Peyer's patch (tissue), 4 donors: ENCODE measurements at regions not wholly inside any gene's neighbourhood (a gene's known extent, or its start where the extent isn't known, plus 50 kb on each side); places are given as distances from the start of the nearest gene placed in this dataset.

Source experiments
- DNase-seq, 3 donors: peaks; one replicate each; pipeline ENCODE4 v3.0.0-alpha.2; 2017 to 2019
- H3K27ac ChIP-seq, 4 donors: fragments of 200-600 bp; sonication (generic); one replicate each; pipeline ENCODE4 v1.5.1; 2016 to 2019
- H3K27me3 ChIP-seq, 2 donors: fragments of 200-600 bp; sonication (generic); one replicate each; pipeline ENCODE4 v1.5.1; 2019
- H3K36me3 ChIP-seq, 3 donors: fragments of 200-600 bp; sonication (generic); one replicate each; pipeline ENCODE4 v1.5.1; 2016 to 2019
- H3K4me1 ChIP-seq, 4 donors: fragments of 200-600 bp; sonication (generic); one replicate each; pipeline ENCODE4 v1.5.1; 2016 to 2019
- H3K4me3 ChIP-seq, 4 donors: fragments of 200-600 bp; sonication (generic); 1 replicate in 3 of 4; 2 replicates in 1 of 4; pipeline ENCODE4 v1.5.1; 2016 to 2019; ENCODE audit warnings: mild to moderate bottlenecking in 1 of 4
- H3K9me3 ChIP-seq, 4 donors: fragments of 200-600 bp; sonication (generic); one replicate each; pipeline ENCODE4 v1.5.1; 2016 to 2019; ENCODE audit warnings: mild to moderate bottlenecking in 1 of 4
- POLR2A ChIP-seq, 2 donors: fragments of 450-650 bp; IDR thresholded peaks; one replicate each; pipeline ENCODE4 v1.5.1; 2017; ENCODE audit warnings: antibody characterized with exemption in 2 of 2, mild to moderate bottlenecking in 2 of 2, moderate library complexity in 2 of 2
- TF ChIP-seq, protein P1 (sequence below), 6 experiments: fragments of 450-650 bp in 4 of 6; fragments of 200-600 bp in 2 of 6; sonication (generic) in 1 of 6; IDR thresholded peaks; one replicate each; pipeline ENCODE4 v1.5.1; 2017 to 2019; ENCODE audit warnings: antibody characterized with exemption in 6 of 6, mild to moderate bottlenecking in 3 of 6, moderate library complexity in 1 of 6

DNA sequence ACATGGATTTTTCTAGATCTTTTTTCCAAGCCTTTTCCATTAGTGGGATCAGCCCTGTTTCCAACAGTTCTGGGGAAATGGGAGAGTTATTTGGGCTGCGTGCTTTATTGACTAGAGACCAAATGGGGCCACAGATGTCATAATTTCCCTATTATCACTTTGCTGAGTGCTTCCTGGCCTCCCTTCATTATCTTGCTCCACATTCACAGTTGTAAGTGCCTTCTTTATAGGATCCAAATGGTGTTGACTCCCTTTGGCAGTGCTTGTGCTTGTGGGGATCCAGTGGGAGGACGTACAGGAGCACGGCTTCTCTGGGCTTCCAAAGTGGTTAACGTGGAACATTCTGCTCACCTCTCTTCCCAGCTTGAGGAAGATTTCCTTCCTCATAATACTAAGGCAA lies 141.0 kb upstream of the RMST start:
- H3K4me3 ChIP-seq = no peak overlapping the region
- no peaks in the 10 kb centered on the region for H3K27me3 ChIP-seq
- TF ChIP-seq, protein P1, sequence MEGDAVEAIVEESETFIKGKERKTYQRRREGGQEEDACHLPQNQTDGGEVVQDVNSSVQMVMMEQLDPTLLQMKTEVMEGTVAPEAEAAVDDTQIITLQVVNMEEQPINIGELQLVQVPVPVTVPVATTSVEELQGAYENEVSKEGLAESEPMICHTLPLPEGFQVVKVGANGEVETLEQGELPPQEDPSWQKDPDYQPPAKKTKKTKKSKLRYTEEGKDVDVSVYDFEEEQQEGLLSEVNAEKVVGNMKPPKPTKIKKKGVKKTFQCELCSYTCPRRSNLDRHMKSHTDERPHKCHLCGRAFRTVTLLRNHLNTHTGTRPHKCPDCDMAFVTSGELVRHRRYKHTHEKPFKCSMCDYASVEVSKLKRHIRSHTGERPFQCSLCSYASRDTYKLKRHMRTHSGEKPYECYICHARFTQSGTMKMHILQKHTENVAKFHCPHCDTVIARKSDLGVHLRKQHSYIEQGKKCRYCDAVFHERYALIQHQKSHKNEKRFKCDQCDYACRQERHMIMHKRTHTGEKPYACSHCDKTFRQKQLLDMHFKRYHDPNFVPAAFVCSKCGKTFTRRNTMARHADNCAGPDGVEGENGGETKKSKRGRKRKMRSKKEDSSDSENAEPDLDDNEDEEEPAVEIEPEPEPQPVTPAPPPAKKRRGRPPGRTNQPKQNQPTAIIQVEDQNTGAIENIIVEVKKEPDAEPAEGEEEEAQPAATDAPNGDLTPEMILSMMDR (IDR thresholded peaks at IDR 0.05) = no peak
- no peak for TF ChIP-seq POLR2A (IDR thresholded peaks at IDR 0.05)
- H3K4me1 ChIP-seq = no peaks in the 10 kb centered on the region
- no peaks in the 10 kb centered on the region for H3K9me3 ChIP-seq
- DNase-seq = no peak
- H3K36me3 ChIP-seq = no peaks in the 10 kb centered on the region
- H3K27ac ChIP-seq = no peak overlapping the region

DNA sequence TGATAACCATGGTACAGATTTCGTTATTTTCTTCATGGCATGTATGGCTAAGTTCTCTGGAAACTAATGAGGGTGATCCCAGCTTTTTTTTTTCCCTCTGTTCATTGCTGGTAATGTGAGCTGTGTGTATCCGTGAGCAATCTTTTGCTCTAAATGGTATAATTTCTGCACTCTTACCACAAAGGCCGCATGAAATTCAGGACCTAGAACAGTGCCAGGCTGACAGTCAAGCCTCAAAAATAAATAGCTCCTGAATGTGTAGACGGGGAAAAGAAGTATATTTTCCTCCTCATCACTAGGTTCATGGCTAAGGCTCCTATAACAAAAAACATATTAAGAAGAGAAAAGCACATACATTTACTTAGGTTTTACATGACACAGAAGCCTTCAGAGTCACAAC lies 140.2 kb upstream of the RMST start:
- H3K27ac ChIP-seq = no peak overlapping the region
- TF ChIP-seq, protein P1 (IDR thresholded peaks at IDR 0.05) = no peak
- no peak for TF ChIP-seq POLR2A (IDR thresholded peaks at IDR 0.05)
- no peak for DNase-seq
- H3K4me3 ChIP-seq = no peak overlapping the region
- H3K9me3 ChIP-seq = no peaks in the 10 kb centered on the region
- no peaks in the 10 kb centered on the region for H3K4me1 ChIP-seq
- no peaks in the 10 kb centered on the region for H3K27me3 ChIP-seq
- no peaks in the 10 kb centered on the region for H3K36me3 ChIP-seq

DNA sequence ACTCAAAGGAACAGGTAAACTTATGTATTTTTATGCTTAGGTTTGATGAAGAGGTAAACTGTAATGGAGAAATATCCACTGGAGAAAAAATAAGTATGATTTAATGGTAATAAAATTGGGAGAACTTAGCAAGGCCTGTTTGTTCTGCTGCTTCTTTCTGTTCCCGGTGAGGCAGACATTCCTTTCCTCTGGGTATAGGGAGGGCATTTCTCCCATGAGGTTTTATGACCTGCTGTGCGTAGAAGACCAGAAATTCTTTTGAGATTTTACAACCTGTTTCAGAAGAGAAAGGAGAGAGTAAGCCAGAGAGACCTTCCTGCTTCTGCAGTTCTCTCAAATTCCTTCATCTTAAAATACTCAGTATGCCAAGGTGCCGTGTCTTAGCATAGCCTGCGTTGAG lies 139.4 kb upstream of the RMST start:
- TF ChIP-seq, protein P1 (IDR thresholded peaks at IDR 0.05) = no peak
- TF ChIP-seq POLR2A (IDR thresholded peaks at IDR 0.05) = no peak
- H3K36me3 ChIP-seq = no peaks in the 10 kb centered on the region
- H3K4me3 ChIP-seq = no peak overlapping the region
- no peaks in the 10 kb centered on the region for H3K27me3 ChIP-seq
- H3K27ac ChIP-seq = no peak overlapping the region
- no peaks in the 10 kb centered on the region for H3K9me3 ChIP-seq
- DNase-seq = no peak
- no peaks in the 10 kb centered on the region for H3K4me1 ChIP-seq

GRCh38 chr12:97324471-97324870 lies 138.1 kb upstream of the RMST start:
- TF ChIP-seq, protein P1 (IDR thresholded peaks at IDR 0.05) = no peak
- TF ChIP-seq POLR2A (IDR thresholded peaks at IDR 0.05) = no peak
- no peak overlapping the region for H3K4me3 ChIP-seq

GRCh38 chr12:97335115-97335514 lies 127.5 kb upstream of the RMST start:
- Histone ChIP-seq H3K27ac (no peak overlapping the region), H3K36me3 (no peaks in the 10 kb centered on the region), H3K9me3 (no peaks in the 10 kb centered on the region), H3K4me1 (no peaks in the 10 kb centered on the region), H3K27me3 (no peaks in the 10 kb centered on the region), H3K4me3 (no peak overlapping the region)
- no peak for TF ChIP-seq POLR2A (IDR thresholded peaks at IDR 0.05)
- TF ChIP-seq, protein P1 (IDR thresholded peaks at IDR 0.05) = no peak
- DNase-seq = no peak

More at GRCh38 chr12:97324471-97324870, 138.1 kb upstream of the RMST start:
- Histone ChIP-seq H3K27me3 (no peaks in the 10 kb centered on the region), H3K36me3 (no peaks in the 10 kb centered on the region), H3K4me1 (no peaks in the 10 kb centered on the region), H3K9me3 (no peaks in the 10 kb centered on the region), H3K27ac (no peak overlapping the region)
- no peak for DNase-seq
